OCI-LY7 (cell line): ENCODE measurements at regions not wholly inside any gene's neighbourhood (a gene's known extent, or its start where the extent isn't known, plus 50 kb on each side); places are given as distances from the start of the nearest gene placed in this dataset.

Source experiments
- EZH2phosphoT487 ChIP-seq: fragments of 200-600 bp; sonication (generic); IDR thresholded peaks from 2 replicates; pipeline ENCODE4 v1.6.1; 2018; ENCODE audit warnings: low read depth, borderline replicate concordance, mild to moderate bottlenecking, mixed run types, antibody characterized with exemption, low read length, moderate library complexity, mixed read lengths
- TF ChIP-seq, protein P1 (sequence below): fragments of 200-600 bp; sonication (generic); conservative IDR thresholded peaks from 2 replicates; pipeline ENCODE4 v1.5.1; 2014; ENCODE audit warnings: mild to moderate bottlenecking, antibody characterized with exemption, low read length, moderate library complexity, mixed read lengths

GRCh38 chr16:9035996-9036395 is 55.4 kb upstream of the HAPSTR1 start:
- TF ChIP-seq, protein P1, sequence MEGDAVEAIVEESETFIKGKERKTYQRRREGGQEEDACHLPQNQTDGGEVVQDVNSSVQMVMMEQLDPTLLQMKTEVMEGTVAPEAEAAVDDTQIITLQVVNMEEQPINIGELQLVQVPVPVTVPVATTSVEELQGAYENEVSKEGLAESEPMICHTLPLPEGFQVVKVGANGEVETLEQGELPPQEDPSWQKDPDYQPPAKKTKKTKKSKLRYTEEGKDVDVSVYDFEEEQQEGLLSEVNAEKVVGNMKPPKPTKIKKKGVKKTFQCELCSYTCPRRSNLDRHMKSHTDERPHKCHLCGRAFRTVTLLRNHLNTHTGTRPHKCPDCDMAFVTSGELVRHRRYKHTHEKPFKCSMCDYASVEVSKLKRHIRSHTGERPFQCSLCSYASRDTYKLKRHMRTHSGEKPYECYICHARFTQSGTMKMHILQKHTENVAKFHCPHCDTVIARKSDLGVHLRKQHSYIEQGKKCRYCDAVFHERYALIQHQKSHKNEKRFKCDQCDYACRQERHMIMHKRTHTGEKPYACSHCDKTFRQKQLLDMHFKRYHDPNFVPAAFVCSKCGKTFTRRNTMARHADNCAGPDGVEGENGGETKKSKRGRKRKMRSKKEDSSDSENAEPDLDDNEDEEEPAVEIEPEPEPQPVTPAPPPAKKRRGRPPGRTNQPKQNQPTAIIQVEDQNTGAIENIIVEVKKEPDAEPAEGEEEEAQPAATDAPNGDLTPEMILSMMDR: no peak
- no peak for TF ChIP-seq EZH2phosphoT487
